MCF 10A (cell line): ENCODE measurements at regions not wholly inside any gene's neighbourhood (a gene's known extent, or its start where the extent isn't known, plus 50 kb on each side); places are given as distances from the start of the nearest gene placed in this dataset.
A peak's percentile ranks its signal among the peaks of the same experiment; 100 is the strongest.
"Not testable (repeated sequence)": the region's sequence is repeated elsewhere in the genome, so short reads cannot be mapped to it uniquely, and the experiment has no call there.

Experiments
- BruUV-seq: library from RNA; stranded (reverse); fragments of 400-500 nt; replicated peaks from 2 replicates; lab custom pipeline; 2021; lab: Mats Ljungman, UMichigan
- CTCF ChIA-PET: fragments of 300-600 bp; sonication (Branson Sonifier 250); formaldehyde crosslinking; extraction: SDS; loops from one replicate; lab custom pipeline; 2021; ENCODE audit warnings: antibody characterized with exemption, inconsistent platforms; lab: Yijun Ruan, JAX
- POLR2A ChIA-PET: fragments of 300-600, 350-650 bp; sonication (Branson Sonifier 250); formaldehyde crosslinking; extraction: SDS; loops from one replicate; lab custom pipeline; 2020; ENCODE audit warnings: antibody characterized with exemption, inconsistent platforms; lab: Yijun Ruan, JAX
- DNase-seq: peaks from one replicate; pipeline ENCODE4 v3.0.0-alpha.2; 2018; ENCODE audit not compliant: unreplicated experiment
- H3K27ac Mint-ChIP-seq: one replicate; pipeline ENCODE4 v1.8.0; 2022; ENCODE audit warnings: mild to moderate bottlenecking, low read depth, mixed read lengths; ENCODE audit not compliant: unreplicated experiment
- H3K27me3 Mint-ChIP-seq: one replicate; pipeline ENCODE4 v1.8.0; 2022; ENCODE audit warnings: mixed read lengths; ENCODE audit not compliant: insufficient read depth, unreplicated experiment
- H3K36me3 Mint-ChIP-seq: one replicate; pipeline ENCODE4 v1.8.0; 2022; ENCODE audit warnings: mild to moderate bottlenecking, moderate library complexity, mixed read lengths; ENCODE audit not compliant: insufficient read depth, unreplicated experiment
- H3K4me1 Mint-ChIP-seq: one replicate; pipeline ENCODE4 v1.8.0; 2022; ENCODE audit warnings: mixed read lengths; ENCODE audit not compliant: insufficient read depth, unreplicated experiment
- H3K4me3 Mint-ChIP-seq: one replicate; pipeline ENCODE4 v1.8.0; 2022; ENCODE audit warnings: mild to moderate bottlenecking, moderate library complexity, mixed read lengths; ENCODE audit not compliant: unreplicated experiment
- H3K9me3 Mint-ChIP-seq: one replicate; pipeline ENCODE4 v1.8.0; 2022; ENCODE audit warnings: mixed read lengths; ENCODE audit not compliant: unreplicated experiment
- intact Hi-C: fragments of 100-400 bp; cut with micrococcal nuclease; formaldehyde crosslinking; loops from 2 replicates; pipeline ENCODE4 v1.14.1; 2022

DNA sequence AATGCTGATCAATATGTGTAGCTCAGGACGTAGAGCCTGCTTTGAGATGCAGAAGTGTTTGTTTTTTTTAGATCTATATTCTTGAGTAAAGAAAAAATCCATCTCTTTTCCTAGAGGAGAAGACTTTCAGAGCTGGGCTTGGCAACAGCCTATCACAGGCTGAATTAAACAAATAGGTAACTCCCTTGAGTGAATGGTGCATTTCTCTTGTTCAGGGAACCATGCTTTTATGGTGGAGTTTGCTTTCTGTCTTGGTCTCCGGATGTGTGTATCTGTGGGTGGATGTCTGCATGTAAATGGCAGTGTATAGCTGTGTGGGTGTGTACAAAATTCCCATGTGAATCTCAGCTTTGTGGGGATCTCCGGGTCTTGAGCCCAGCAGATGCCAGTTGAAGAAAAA, 82.3 kb upstream of the KRTAP5-11 start:
- H3K4me1 Mint-ChIP-seq, intact Hi-C loops, H3K27ac Mint-ChIP-seq, H3K4me3 Mint-ChIP-seq, DNase-seq, CTCF ChIA-PET, H3K9me3 Mint-ChIP-seq, H3K36me3 Mint-ChIP-seq, POLR2A ChIA-PET, BruUV-seq: not testable (repeated sequence)
- H3K27me3 Mint-ChIP-seq: peaks cover 25% of the 10 kb centered on the region

GRCh38 chr11:71698110-71698509, 115.4 kb upstream of the KRTAP5-11 start:
- H3K4me1 Mint-ChIP-seq, H3K27ac Mint-ChIP-seq, H3K4me3 Mint-ChIP-seq, DNase-seq, POLR2A ChIA-PET, CTCF ChIA-PET, H3K36me3 Mint-ChIP-seq, H3K9me3 Mint-ChIP-seq, intact Hi-C loops, BruUV-seq: not testable (repeated sequence)
- peaks cover 12% of the 10 kb centered on the region for H3K27me3 Mint-ChIP-seq

DNA sequence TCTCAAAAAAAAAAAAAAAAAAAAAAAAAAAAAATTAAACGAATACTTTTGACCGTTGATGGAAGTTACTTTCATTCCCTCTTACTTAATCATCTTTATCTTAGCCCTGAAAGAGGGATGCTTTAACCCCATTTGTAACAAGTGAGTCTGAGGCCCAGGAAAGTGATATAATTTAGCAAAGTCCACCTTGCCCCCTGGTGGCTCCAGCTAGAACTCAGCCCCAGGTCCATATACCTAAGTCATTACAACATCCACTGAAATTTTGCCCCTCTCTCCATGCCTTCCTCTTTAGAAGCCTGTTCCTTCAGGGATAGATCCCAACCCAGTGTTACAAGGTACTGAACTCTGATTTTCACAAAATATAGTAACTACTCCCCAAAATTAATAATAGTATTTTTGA, 116.3 kb upstream of the KRTAP5-11 start:
- POLR2A ChIA-PET, H3K4me1 Mint-ChIP-seq, H3K9me3 Mint-ChIP-seq, BruUV-seq, intact Hi-C loops, H3K4me3 Mint-ChIP-seq, CTCF ChIA-PET, H3K27ac Mint-ChIP-seq, H3K36me3 Mint-ChIP-seq: not testable (repeated sequence)
- peak; percentile 1 for DNase-seq
- peaks cover 11% of the 10 kb centered on the region for H3K27me3 Mint-ChIP-seq

DNA sequence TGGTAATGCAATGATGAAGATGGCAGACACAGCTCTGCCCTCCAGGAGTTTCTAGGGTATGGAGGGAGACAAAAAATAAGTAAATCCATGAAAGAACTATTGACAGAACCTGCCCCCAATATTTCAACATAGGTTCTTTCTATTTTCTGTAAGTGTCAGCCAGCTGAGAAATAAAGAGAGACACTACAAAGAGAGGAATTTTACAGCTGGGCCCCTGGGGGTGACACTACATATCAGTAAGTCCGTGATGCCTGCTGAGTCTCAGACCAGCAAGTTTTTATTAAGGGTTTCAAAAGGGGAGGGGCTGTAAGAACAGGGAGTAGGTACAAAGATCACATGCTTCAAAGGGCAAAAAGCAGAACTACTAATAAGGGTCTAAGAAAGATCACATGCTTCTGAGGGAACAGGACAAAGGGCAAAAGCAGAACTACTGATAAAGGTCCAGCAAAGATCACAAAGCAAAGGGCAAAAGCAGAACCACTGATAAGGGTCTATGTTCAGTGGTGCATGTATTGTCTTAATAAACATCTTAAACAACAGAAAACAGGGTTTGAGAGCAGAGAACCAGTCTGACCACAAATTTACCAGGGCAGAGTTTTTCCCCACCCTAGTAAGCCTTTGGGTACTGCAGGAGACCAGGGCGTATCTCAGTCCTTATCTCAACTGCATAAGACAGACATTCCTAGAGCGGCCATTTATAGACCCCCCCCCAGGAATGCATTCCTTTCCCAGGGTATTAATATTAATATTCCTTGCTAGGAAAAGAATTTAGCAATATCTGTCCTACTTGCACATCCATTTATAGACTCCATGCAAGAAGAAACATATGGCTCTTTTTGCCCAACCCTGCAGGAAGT, 119.0 kb upstream of the KRTAP5-11 start:
- DNase-seq, POLR2A ChIA-PET, H3K27ac Mint-ChIP-seq, H3K9me3 Mint-ChIP-seq, BruUV-seq, H3K36me3 Mint-ChIP-seq, CTCF ChIA-PET, intact Hi-C loops, H3K4me3 Mint-ChIP-seq, H3K4me1 Mint-ChIP-seq: not testable (repeated sequence)
- H3K27me3 Mint-ChIP-seq: peaks cover 11% of the 10 kb centered on the region

- intact Hi-C loops, BruUV-seq, H3K27ac Mint-ChIP-seq, CTCF ChIA-PET, H3K36me3 Mint-ChIP-seq, H3K4me3 Mint-ChIP-seq, H3K9me3 Mint-ChIP-seq, H3K4me1 Mint-ChIP-seq, POLR2A ChIA-PET, DNase-seq: not testable (repeated sequence)
- H3K27me3 Mint-ChIP-seq: peaks cover 11% of the 10 kb centered on the region
These were observed 122.5 kb upstream of the KRTAP5-11 start for GRCh38 chr11:71705086-71705737.

GRCh38 chr11:71705738-71706432, 123.2 kb upstream of the KRTAP5-11 start:
- POLR2A ChIA-PET, BruUV-seq, CTCF ChIA-PET, DNase-seq, H3K4me3 Mint-ChIP-seq, H3K4me1 Mint-ChIP-seq, intact Hi-C loops, H3K36me3 Mint-ChIP-seq, H3K9me3 Mint-ChIP-seq, H3K27ac Mint-ChIP-seq: not testable (repeated sequence)
- peaks cover 11% of the 10 kb centered on the region for H3K27me3 Mint-ChIP-seq

- CTCF ChIA-PET, DNase-seq, intact Hi-C loops, H3K27ac Mint-ChIP-seq, H3K36me3 Mint-ChIP-seq, POLR2A ChIA-PET, H3K9me3 Mint-ChIP-seq, H3K4me1 Mint-ChIP-seq, H3K4me3 Mint-ChIP-seq, BruUV-seq: not testable (repeated sequence)
- H3K27me3 Mint-ChIP-seq: peaks cover 11% of the 10 kb centered on the region
These were observed 124.4 kb upstream of the KRTAP5-11 start for GRCh38 chr11:71707083-71707482.

GRCh38 chr11:71709541-71709940, 123.5 kb upstream of the DEFB108B start:
- DNase-seq, H3K4me3 Mint-ChIP-seq, BruUV-seq, H3K9me3 Mint-ChIP-seq, H3K27me3 Mint-ChIP-seq, intact Hi-C loops, CTCF ChIA-PET, POLR2A ChIA-PET, H3K27ac Mint-ChIP-seq, H3K36me3 Mint-ChIP-seq, H3K4me1 Mint-ChIP-seq: not testable (repeated sequence)

GRCh38 chr11:71710171-71710671, 122.8 kb upstream of the DEFB108B start:
- BruUV-seq, H3K9me3 Mint-ChIP-seq, DNase-seq, H3K36me3 Mint-ChIP-seq, POLR2A ChIA-PET, intact Hi-C loops, H3K27ac Mint-ChIP-seq, H3K27me3 Mint-ChIP-seq, CTCF ChIA-PET, H3K4me3 Mint-ChIP-seq, H3K4me1 Mint-ChIP-seq: not testable (repeated sequence)
